RWPE2 (cell line): ENCODE measurements at regions not wholly inside any gene's neighbourhood (a gene's known extent, or its start where the extent isn't known, plus 50 kb on each side); places are given as distances from the start of the nearest gene placed in this dataset.

Experiments used
- ATAC-seq: fragments of 200-7000 bp; cut with Tn5 transposase; 3 replicates; pipeline ENCODE4 v1.9.1; 2021; ENCODE audit warnings: low read depth
- DNase-seq: peaks from one replicate; pipeline ENCODE4 v3.0.0-alpha.2; 2020; ENCODE audit warnings: low spot score
- H3K27ac ChIP-seq: fragments of 450-650 bp; 2 replicates; pipeline ENCODE4 v1.5.1; 2017; ENCODE audit warnings: mild to moderate bottlenecking; ENCODE audit not compliant: poor library complexity, severe bottlenecking
- H3K27me3 ChIP-seq: fragments of 250-450 bp; sonication (Bioruptor Pico); 2 replicates; pipeline ENCODE4 v1.5.1; 2021; ENCODE audit warnings: mild to moderate bottlenecking, moderate library complexity; ENCODE audit not compliant: insufficient read depth, poor library complexity, severe bottlenecking
- H3K36me3 ChIP-seq: fragments of 250-450 bp; sonication (Bioruptor Pico); 2 replicates; pipeline ENCODE4 v1.5.1; 2020; ENCODE audit warnings: low read depth, mild to moderate bottlenecking, moderate library complexity
- H3K4me1 ChIP-seq: fragments of 250-450 bp; sonication (Bioruptor Pico); 2 replicates; pipeline ENCODE4 v1.5.1; 2021; ENCODE audit warnings: mild to moderate bottlenecking, moderate library complexity; ENCODE audit not compliant: insufficient read depth, poor library complexity, severe bottlenecking
- H3K4me3 ChIP-seq: fragments of 250-450 bp; sonication (Bioruptor Pico); 2 replicates; pipeline ENCODE4 v1.5.1; 2021; ENCODE audit warnings: mild to moderate bottlenecking, moderate library complexity; ENCODE audit not compliant: severe bottlenecking
- H3K9me3 ChIP-seq: fragments of 250-450 bp; sonication (Bioruptor Pico); 2 replicates; pipeline ENCODE4 v1.5.1; 2021; ENCODE audit warnings: mild to moderate bottlenecking, moderate library complexity; ENCODE audit not compliant: severe bottlenecking
- CTCF ChIP-seq: fragments of 450-650 bp; IDR thresholded peaks from one replicate; pipeline ENCODE4 v1.5.1; 2017; ENCODE audit warnings: mild to moderate bottlenecking, moderate library complexity; ENCODE audit not compliant: poor library complexity, severe bottlenecking

- no peak for ATAC-seq
- Histone ChIP-seq H3K27ac (no peak overlapping the region), H3K4me1 (no peaks in the 10 kb centered on the region), H3K4me3 (no peak overlapping the region), H3K27me3 (no peaks in the 10 kb centered on the region), H3K9me3 (no peaks in the 10 kb centered on the region), H3K36me3 (no peaks in the 10 kb centered on the region)
- no peak for TF ChIP-seq CTCF
- DNase-seq: no peak
Observed at GRCh38 chr5:138649316-138649720, 74.1 kb upstream of the HSPA9 start.

- DNase-seq (no peak), ATAC-seq (no peak)
- no peaks in the 10 kb centered on the region for H3K36me3 ChIP-seq
- no peak overlapping the region for H3K27ac ChIP-seq
- no peak for TF ChIP-seq CTCF
- no peak overlapping the region for H3K4me3 ChIP-seq
- no peaks in the 10 kb centered on the region for H3K27me3 ChIP-seq
- H3K9me3 ChIP-seq: no peaks in the 10 kb centered on the region
- no peaks in the 10 kb centered on the region for H3K4me1 ChIP-seq
Observed at GRCh38 chr5:138648841-138649240, 73.6 kb upstream of the HSPA9 start.

- Histone ChIP-seq H3K4me3 (no peak overlapping the region), H3K36me3 (no peaks in the 10 kb centered on the region), H3K9me3 (no peaks in the 10 kb centered on the region), H3K27ac (no peak overlapping the region), H3K27me3 (no peaks in the 10 kb centered on the region), H3K4me1 (no peaks in the 10 kb centered on the region)
- ATAC-seq (no peak), DNase-seq (no peak)
- no peak for TF ChIP-seq CTCF
Observed at GRCh38 chr5:138647794-138648410, 72.7 kb upstream of the HSPA9 start.

- Histone ChIP-seq H3K36me3 (no peaks in the 10 kb centered on the region), H3K27me3 (no peaks in the 10 kb centered on the region), H3K27ac (no peak overlapping the region), H3K4me1 (no peaks in the 10 kb centered on the region), H3K4me3 (no peak overlapping the region), H3K9me3 (no peaks in the 10 kb centered on the region)
- no peak for DNase-seq
- ATAC-seq: no peak
- TF ChIP-seq CTCF: no peak
Observed at GRCh38 chr5:138647261-138647788, 72.1 kb upstream of the HSPA9 start.

- Histone ChIP-seq H3K27me3 (no peaks in the 10 kb centered on the region), H3K9me3 (no peaks in the 10 kb centered on the region), H3K36me3 (no peaks in the 10 kb centered on the region), H3K4me1 (no peaks in the 10 kb centered on the region), H3K4me3 (no peak overlapping the region), H3K27ac (no peak overlapping the region)
- DNase-seq: no peak
- no peak for TF ChIP-seq CTCF
- ATAC-seq: no peak
Observed at GRCh38 chr5:138646671-138647070, 71.5 kb upstream of the HSPA9 start.
